HG03039 (cell line): ENCODE measurements at regions not wholly inside any gene's neighbourhood (a gene's known extent, or its start where the extent isn't known, plus 50 kb on each side); places are given as distances from the start of the nearest gene placed in this dataset.
"Not testable (repeated sequence)": the region's sequence is repeated elsewhere in the genome, so short reads cannot be mapped to it uniquely, and the experiment has no call there.

Experiments
- ATAC-seq: cut with Tn5 transposase; IDR thresholded peaks from one replicate; pipeline ENCODE4 v1.9.1; 2021; ENCODE audit warnings: mild to moderate bottlenecking, moderate library complexity; ENCODE audit not compliant: unreplicated experiment

GRCh38 chr2:146587291-146587713 is 1257.5 kb upstream of the ACVR2A start:
- no peak for ATAC-seq

GRCh38 chr2:146584316-146584715 is 1260.5 kb upstream of the ACVR2A start:
- no peak for ATAC-seq

- no peak for ATAC-seq
Observed at GRCh38 chr2:146579147-146579930, 1265.5 kb upstream of the ACVR2A start.

GRCh38 chr2:146576339-146577111 is 1268.3 kb upstream of the ACVR2A start:
- ATAC-seq: no peak

- ATAC-seq: no peak
Observed at GRCh38 chr2:146572598-146572997, 1272.2 kb upstream of the ACVR2A start.

GRCh38 chr2:146561996-146562395 is 1282.8 kb upstream of the ACVR2A start:
- no peak for ATAC-seq

GRCh38 chr2:146547236-146547635 is 1297.6 kb upstream of the ACVR2A start:
- no peak for ATAC-seq

GRCh38 chr2:146544701-146545100 is 1300.1 kb upstream of the ACVR2A start:
- no peak for ATAC-seq

- no peak for ATAC-seq
Observed at GRCh38 chr2:146541896-146542295, 1302.9 kb upstream of the ACVR2A start.

GRCh38 chr2:146540271-146540932 is 1304.4 kb upstream of the ACVR2A start:
- no peak for ATAC-seq

- ATAC-seq: not testable (repeated sequence)
Observed at GRCh38 chr2:146539739-146540138, 1305.1 kb upstream of the ACVR2A start.

GRCh38 chr2:146537477-146537876 is 1307.4 kb upstream of the ACVR2A start:
- ATAC-seq: no peak

GRCh38 chr2:146532509-146533147 is 1312.2 kb upstream of the ACVR2A start:
- no peak for ATAC-seq

GRCh38 chr2:146532009-146532408 is 1312.8 kb upstream of the ACVR2A start:
- ATAC-seq: no peak

- ATAC-seq: no peak
Observed at GRCh38 chr2:146530886-146531285, 1313.9 kb upstream of the ACVR2A start.

- ATAC-seq: no peak
Observed at GRCh38 chr2:146527166-146527565, 1317.7 kb upstream of the ACVR2A start.

- no peak for ATAC-seq
Observed at GRCh38 chr2:146523196-146523595, 1321.6 kb upstream of the ACVR2A start.

GRCh38 chr2:146506851-146507250 is 1338.0 kb upstream of the ACVR2A start:
- no peak for ATAC-seq

- ATAC-seq: no peak
Observed at GRCh38 chr2:146503366-146503765, 1341.5 kb upstream of the ACVR2A start.

- no peak for ATAC-seq
Observed at GRCh38 chr2:146496248-146496647, 1348.6 kb upstream of the ACVR2A start.

- no peak for ATAC-seq
Observed at GRCh38 chr2:146489386-146489785, 1355.4 kb upstream of the ACVR2A start.
